Lung microvascular endothelial cell (primary cell): ENCODE measurements at regions not wholly inside any gene's neighbourhood (a gene's known extent, or its start where the extent isn't known, plus 50 kb on each side); places are given as distances from the start of the nearest gene placed in this dataset.
"Not testable (repeated sequence)": the region's sequence is repeated elsewhere in the genome, so short reads cannot be mapped to it uniquely, and the experiment has no call there.

Experiments used
- DNase-seq, 2 donors: peaks; one replicate each; pipeline versions ENCODE4 v3.0.0 to v3.0.0-alpha.2; 2010; ENCODE audit warnings: low read depth in 2 of 2

- no peak for DNase-seq
Measured at GRCh38 chr4:12379191-12379590, 950.5 kb upstream of the HS3ST1 start.

GRCh38 chr4:12375805-12376204 is 947.1 kb upstream of the HS3ST1 start:
- DNase-seq: no peak

- DNase-seq: not testable (repeated sequence)
Measured at GRCh38 chr4:12365869-12366268, 937.2 kb upstream of the HS3ST1 start.

- DNase-seq: no peak
Measured at GRCh38 chr4:12360391-12360790, 931.7 kb upstream of the HS3ST1 start.

GRCh38 chr4:12359420-12359819 is 930.7 kb upstream of the HS3ST1 start:
- DNase-seq: peak in 1 of 2 donors; percentile 12

- DNase-seq: not testable (repeated sequence)
Measured at GRCh38 chr4:12333083-12333482, 904.4 kb upstream of the HS3ST1 start.

GRCh38 chr4:12324965-12325364 is 896.3 kb upstream of the HS3ST1 start:
- no peak for DNase-seq

GRCh38 chr4:12319765-12320164 is 891.1 kb upstream of the HS3ST1 start:
- no peak for DNase-seq

GRCh38 chr4:12304905-12305304 is 876.2 kb upstream of the HS3ST1 start:
- peak in 1 of 2 donors; percentile 43 for DNase-seq

- DNase-seq: no peak
Measured at GRCh38 chr4:12296366-12296765, 867.7 kb upstream of the HS3ST1 start.

- DNase-seq: no peak
Measured at GRCh38 chr4:12293906-12294525, 865.3 kb upstream of the HS3ST1 start.

- no peak for DNase-seq
Measured at GRCh38 chr4:12286351-12286750, 857.7 kb upstream of the HS3ST1 start.

GRCh38 chr4:12270546-12270945 is 841.9 kb upstream of the HS3ST1 start:
- DNase-seq: no peak

GRCh38 chr4:12265554-12265953 is 836.9 kb upstream of the HS3ST1 start:
- no peak for DNase-seq

- no peak for DNase-seq
Measured at GRCh38 chr4:12260453-12260852, 831.8 kb upstream of the HS3ST1 start.

GRCh38 chr4:12244973-12245372 is 816.3 kb upstream of the HS3ST1 start:
- DNase-seq: no peak

GRCh38 chr4:12242354-12242753 is 813.7 kb upstream of the HS3ST1 start:
- DNase-seq: no peak

- DNase-seq: no peak
Measured at GRCh38 chr4:12239897-12240636, 811.4 kb upstream of the HS3ST1 start.

- peak in 1 of 2 donors; percentile 32 for DNase-seq
Measured at GRCh38 chr4:12231098-12231497, 802.4 kb upstream of the HS3ST1 start.

- DNase-seq: no peak
Measured at GRCh38 chr4:12221031-12221430, 792.3 kb upstream of the HS3ST1 start.

- no peak for DNase-seq
Measured at GRCh38 chr4:12211636-12212035, 782.9 kb upstream of the HS3ST1 start.

- DNase-seq: no peak
Measured at GRCh38 chr4:12207396-12207795, 778.7 kb upstream of the HS3ST1 start.

- DNase-seq: no peak
Measured at GRCh38 chr4:12206091-12206490, 777.4 kb upstream of the HS3ST1 start.
